ENCODE measurements at regions not wholly inside any gene's neighbourhood (a gene's known extent, or its start where the extent isn't known, plus 50 kb on each side); places are given as distances from the start of the nearest gene placed in this dataset.

DNA sequence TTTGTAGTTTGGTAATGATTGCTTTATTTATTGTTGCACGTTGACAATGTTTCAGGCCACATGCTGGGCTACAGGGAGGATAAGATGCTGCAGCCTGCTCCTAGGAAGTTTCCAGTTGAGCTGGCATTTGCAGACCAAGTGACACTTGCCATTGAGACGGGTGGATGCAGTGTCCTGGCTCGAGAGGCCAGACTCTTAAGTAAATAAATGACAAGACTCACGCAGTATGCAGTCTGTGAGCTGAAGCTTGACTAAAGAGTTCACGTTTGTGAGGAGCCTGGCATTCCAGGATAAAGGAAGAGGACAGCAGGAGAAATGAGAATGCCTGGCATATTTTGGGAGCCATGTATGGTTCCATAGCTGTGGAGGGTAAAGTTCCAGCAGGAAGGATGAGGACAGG, 105.8 kb downstream of the BAMBI start:
- Histone ChIP-seq H3K27me3 (peaks cover 0 to 3% (median 0%) of the 10 kb centered on the region in 9 donors), H3K9me3 (no peaks in the 10 kb centered on the region), H3K4me1 (no peaks in the 10 kb centered on the region), H3K36me3 (no peaks in the 10 kb centered on the region), H3K27ac (no peak overlapping the region), H3K4me3 (no peak overlapping the region)
- TF ChIP-seq, protein P1, sequence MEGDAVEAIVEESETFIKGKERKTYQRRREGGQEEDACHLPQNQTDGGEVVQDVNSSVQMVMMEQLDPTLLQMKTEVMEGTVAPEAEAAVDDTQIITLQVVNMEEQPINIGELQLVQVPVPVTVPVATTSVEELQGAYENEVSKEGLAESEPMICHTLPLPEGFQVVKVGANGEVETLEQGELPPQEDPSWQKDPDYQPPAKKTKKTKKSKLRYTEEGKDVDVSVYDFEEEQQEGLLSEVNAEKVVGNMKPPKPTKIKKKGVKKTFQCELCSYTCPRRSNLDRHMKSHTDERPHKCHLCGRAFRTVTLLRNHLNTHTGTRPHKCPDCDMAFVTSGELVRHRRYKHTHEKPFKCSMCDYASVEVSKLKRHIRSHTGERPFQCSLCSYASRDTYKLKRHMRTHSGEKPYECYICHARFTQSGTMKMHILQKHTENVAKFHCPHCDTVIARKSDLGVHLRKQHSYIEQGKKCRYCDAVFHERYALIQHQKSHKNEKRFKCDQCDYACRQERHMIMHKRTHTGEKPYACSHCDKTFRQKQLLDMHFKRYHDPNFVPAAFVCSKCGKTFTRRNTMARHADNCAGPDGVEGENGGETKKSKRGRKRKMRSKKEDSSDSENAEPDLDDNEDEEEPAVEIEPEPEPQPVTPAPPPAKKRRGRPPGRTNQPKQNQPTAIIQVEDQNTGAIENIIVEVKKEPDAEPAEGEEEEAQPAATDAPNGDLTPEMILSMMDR (IDR thresholded peaks at IDR 0.05) = no peak
- no peak for TF ChIP-seq POLR2A (IDR thresholded peaks at IDR 0.05)
- ATAC-seq = no peak
- intact Hi-C loops (cut with DNase I) = no loop called here
- no peak for DNase-seq
- WGBS, 4 donors = 58 to 72% (median 67%) methylated on average over 5 of the region's 5 CpGs

DNA sequence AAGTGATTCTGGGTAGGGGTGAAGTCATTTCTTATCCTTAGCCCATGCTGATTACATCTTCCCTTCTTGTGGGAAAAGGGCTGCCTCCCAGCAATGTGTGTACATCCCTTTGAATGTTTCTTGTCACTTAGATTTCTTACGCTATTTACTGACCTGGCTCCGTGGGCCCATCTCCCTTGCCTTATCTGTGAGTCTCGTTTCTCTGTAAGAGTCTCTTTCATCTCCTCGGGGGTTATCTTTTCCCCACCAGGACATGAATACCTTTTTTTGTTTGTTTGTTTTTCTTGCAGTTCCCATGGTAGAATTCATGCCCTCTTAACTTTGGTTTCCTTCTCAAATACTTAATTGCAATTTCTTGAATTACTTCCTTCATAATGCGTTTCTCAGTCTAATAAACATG, 107.7 kb downstream of the BAMBI start:
- ATAC-seq = no peak
- H3K36me3 ChIP-seq = no peaks in the 10 kb centered on the region
- no peak for DNase-seq
- H3K9me3 ChIP-seq = no peaks in the 10 kb centered on the region
- TF ChIP-seq, protein P1 (IDR thresholded peaks at IDR 0.05) = no peak
- no peak for TF ChIP-seq POLR2A (IDR thresholded peaks at IDR 0.05)
- H3K27ac ChIP-seq = no peak overlapping the region
- WGBS, 4 donors = 49 to 65% (median 60%) methylated on average over 5 of the region's 5 CpGs
- peaks cover 0 to 3% (median 0%) of the 10 kb centered on the region in 9 donors for H3K27me3 ChIP-seq
- intact Hi-C loops (cut with DNase I) = no loop called here
- no peak overlapping the region for H3K4me3 ChIP-seq
- peaks cover 0 to 5% (median 0%) of the 10 kb centered on the region in 12 donors for H3K4me1 ChIP-seq

DNA sequence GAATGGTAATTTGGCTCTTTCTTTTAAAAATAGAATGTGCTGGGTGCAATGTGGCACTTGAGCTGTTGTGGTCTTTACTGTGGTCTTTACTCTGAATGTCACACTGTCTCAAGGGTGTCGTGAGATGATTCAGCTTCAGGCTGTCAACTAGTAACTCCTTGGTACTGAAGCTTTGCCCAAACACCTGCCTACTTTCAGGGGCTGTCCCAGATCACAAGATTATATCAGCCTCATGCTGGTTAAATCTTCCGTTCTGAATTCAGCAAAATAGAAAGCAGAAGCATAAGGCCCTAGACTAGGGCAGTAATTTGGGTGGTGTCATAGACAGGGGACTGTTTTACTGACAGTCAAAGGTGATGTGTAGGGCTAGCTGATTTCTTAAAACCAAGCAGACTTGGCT, 110.9 kb downstream of the BAMBI start:
- H3K36me3 ChIP-seq = no peaks in the 10 kb centered on the region
- H3K27me3 ChIP-seq = peaks cover 0 to 3% (median 0%) of the 10 kb centered on the region in 9 donors
- no peak for DNase-seq
- WGBS, 4 donors = 82 to 89% (median 85%) methylated on average over 2 of the region's 2 CpGs
- intact Hi-C loops (cut with DNase I) = no loop called here
- H3K9me3 ChIP-seq = no peaks in the 10 kb centered on the region
- peaks cover 0 to 5% (median 0%) of the 10 kb centered on the region in 12 donors for H3K4me1 ChIP-seq
- H3K27ac ChIP-seq = no peak overlapping the region
- TF ChIP-seq POLR2A (IDR thresholded peaks at IDR 0.05) = no peak
- TF ChIP-seq, protein P1 (IDR thresholded peaks at IDR 0.05) = no peak
- no peak overlapping the region for H3K4me3 ChIP-seq
- ATAC-seq = no peak

DNA sequence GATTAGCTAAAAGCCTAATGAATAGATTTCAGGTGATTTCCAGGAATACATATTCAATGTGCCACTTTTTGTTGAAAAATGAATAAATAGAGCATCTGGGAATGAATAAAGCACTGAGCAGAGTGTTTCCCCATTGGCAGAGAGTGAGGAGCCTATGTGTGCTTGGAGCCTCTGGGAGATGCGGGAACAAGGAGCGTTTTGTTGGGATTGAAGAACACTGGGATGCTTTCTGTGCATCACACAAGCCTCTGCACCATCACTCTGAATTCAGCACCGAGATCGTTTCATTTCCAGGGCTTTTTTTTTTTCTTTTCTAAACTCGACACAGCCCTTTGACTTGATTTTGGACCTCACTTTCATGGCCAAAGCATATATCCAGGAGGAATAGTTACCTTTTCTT, 111.4 kb downstream of the BAMBI start:
- H3K4me3 ChIP-seq = no peak overlapping the region
- no peaks in the 10 kb centered on the region for H3K36me3 ChIP-seq
- no peak for TF ChIP-seq POLR2A (IDR thresholded peaks at IDR 0.05)
- TF ChIP-seq, protein P1 (IDR thresholded peaks at IDR 0.05) = no peak
- peaks cover 0 to 5% (median 0%) of the 10 kb centered on the region in 12 donors for H3K4me1 ChIP-seq
- DNase-seq (no peak), ATAC-seq (no peak)
- H3K27me3 ChIP-seq = peaks cover 0 to 3% (median 0%) of the 10 kb centered on the region in 9 donors
- WGBS, 4 donors = 82 to 92% (median 90%) methylated on average over 5 of the region's 5 CpGs
- H3K9me3 ChIP-seq = no peaks in the 10 kb centered on the region
- intact Hi-C loops (cut with DNase I) = no loop called here
- no peak overlapping the region for H3K27ac ChIP-seq

All from heart left ventricle (tissue), 16 donors.